Activated CD4-positive, alpha-beta memory T cell treated with anti-CD3 and anti-CD28 coated beads for 36 hours (primary cell): ENCODE measurements at regions not wholly inside any gene's neighbourhood (a gene's known extent, or its start where the extent isn't known, plus 50 kb on each side); places are given as distances from the start of the nearest gene placed in this dataset.

Experiments
- CTCF ChIA-PET: fragments of 350-600 bp; sonication (Branson Sonifier 250); formaldehyde crosslinking; loops from one replicate; lab custom pipeline; 2021; ENCODE audit warnings: antibody characterized with exemption, inconsistent platforms; lab: Charles Lee
- POLR2A ChIA-PET: fragments of 350-600 bp; sonication (Branson Sonifier 250); formaldehyde crosslinking; loops from one replicate; lab custom pipeline; 2021; ENCODE audit warnings: antibody characterized with exemption; lab: Charles Lee
- DNase-seq: peaks from one replicate; pipeline ENCODE4 v3.0.0-alpha.2; 2020
- H3K27ac Mint-ChIP-seq: one replicate; pipeline ENCODE4 v1.8.0; 2021; ENCODE audit warnings: mixed read lengths
- H3K27me3 Mint-ChIP-seq: one replicate; pipeline ENCODE4 v1.8.0; 2021; ENCODE audit warnings: mixed read lengths
- H3K36me3 Mint-ChIP-seq: one replicate; pipeline ENCODE4 v1.8.0; 2021; ENCODE audit warnings: mixed read lengths
- H3K4me1 Mint-ChIP-seq: one replicate; pipeline ENCODE4 v1.8.0; 2021; ENCODE audit warnings: low read depth, mixed read lengths
- H3K4me3 Mint-ChIP-seq: one replicate; pipeline ENCODE4 v1.8.0; 2021; ENCODE audit warnings: mild to moderate bottlenecking, mixed read lengths
- H3K9me3 Mint-ChIP-seq: one replicate; pipeline ENCODE4 v1.8.0; 2021; ENCODE audit warnings: mixed read lengths
- intact Hi-C: fragments of 100-400 bp; cut with micrococcal nuclease; formaldehyde crosslinking; loops from one replicate; pipeline ENCODE4 v1.15.1; 2023

DNA sequence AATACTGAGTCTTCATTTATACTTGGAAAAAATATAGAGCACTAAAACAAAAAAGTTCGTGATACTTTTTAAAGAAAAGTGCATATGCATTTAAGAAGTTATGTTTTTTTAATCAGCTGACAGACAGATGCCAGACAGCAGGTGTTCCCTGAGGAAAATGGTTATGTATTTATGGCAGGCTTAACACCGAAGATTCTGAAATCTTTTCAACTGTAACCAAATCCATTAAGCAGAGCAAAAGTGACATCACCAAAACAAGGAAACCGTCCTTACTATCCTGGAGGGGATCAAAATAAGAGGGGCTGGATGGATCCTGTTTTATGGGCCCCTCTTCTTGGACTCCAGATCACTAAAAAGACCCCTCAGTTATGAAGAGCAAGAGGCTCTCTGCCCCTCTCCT, 404.9 kb upstream of the ADAMTS16 start:
- H3K27me3 Mint-ChIP-seq: no peaks in the 10 kb centered on the region
- no peak overlapping the region for H3K27ac Mint-ChIP-seq
- no peaks in the 10 kb centered on the region for H3K36me3 Mint-ChIP-seq
- ChIA-PET CTCF (no interaction called here), POLR2A (no interaction called here)
- intact Hi-C loops: no loop called here
- DNase-seq: no peak
- H3K4me3 Mint-ChIP-seq: no peak overlapping the region
- peaks cover 23% of the 10 kb centered on the region for H3K9me3 Mint-ChIP-seq
- no peaks in the 10 kb centered on the region for H3K4me1 Mint-ChIP-seq

DNA sequence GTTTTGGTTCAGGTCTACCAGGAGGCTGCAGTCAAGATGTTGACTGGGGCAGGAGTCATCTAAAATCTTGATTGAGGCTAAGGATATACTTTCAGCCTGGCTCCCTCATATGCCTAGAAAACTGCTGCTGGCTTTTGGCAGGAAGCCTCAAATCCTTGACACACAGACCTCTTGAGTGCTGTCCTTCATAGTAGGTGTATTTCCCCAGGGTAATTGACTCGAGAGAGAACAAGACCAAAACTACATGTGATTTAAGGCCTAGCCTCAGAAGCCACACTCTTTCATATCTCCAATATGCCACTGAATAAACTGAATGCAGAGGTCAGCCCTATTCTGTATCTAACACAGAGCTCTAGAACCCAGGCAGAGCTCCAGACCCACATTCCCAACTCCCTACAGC, 402.3 kb upstream of the ADAMTS16 start:
- H3K36me3 Mint-ChIP-seq: no peaks in the 10 kb centered on the region
- POLR2A ChIA-PET: no interaction called here
- intact Hi-C loops: no loop called here
- CTCF ChIA-PET: no interaction called here
- no peak overlapping the region for H3K4me3 Mint-ChIP-seq
- peaks cover 28% of the 10 kb centered on the region for H3K9me3 Mint-ChIP-seq
- no peak overlapping the region for H3K27ac Mint-ChIP-seq
- H3K4me1 Mint-ChIP-seq: no peaks in the 10 kb centered on the region
- DNase-seq: no peak
- H3K27me3 Mint-ChIP-seq: no peaks in the 10 kb centered on the region

DNA sequence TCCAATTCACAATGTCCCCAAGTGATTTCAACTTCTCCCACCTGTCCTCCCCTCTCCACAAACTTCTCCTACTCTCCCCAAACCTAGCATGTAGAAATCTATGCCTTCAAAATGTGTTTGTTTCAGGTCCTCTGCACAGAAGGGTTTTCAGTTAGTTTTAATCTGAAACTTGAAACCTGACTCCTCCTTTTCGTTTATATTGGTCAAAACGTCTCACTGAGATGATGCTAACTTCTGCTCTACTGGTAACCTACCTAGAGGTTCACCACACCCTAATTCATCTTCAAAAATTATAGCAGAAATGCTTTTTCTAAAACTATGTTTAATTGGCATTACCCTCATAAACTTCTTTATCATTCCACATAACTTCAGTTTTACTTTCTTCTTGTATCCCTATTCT, 401.8 kb upstream of the ADAMTS16 start:
- no peaks in the 10 kb centered on the region for H3K27me3 Mint-ChIP-seq
- H3K36me3 Mint-ChIP-seq: no peaks in the 10 kb centered on the region
- H3K27ac Mint-ChIP-seq: no peak overlapping the region
- DNase-seq: no peak
- no peaks in the 10 kb centered on the region for H3K4me1 Mint-ChIP-seq
- peaks cover 31% of the 10 kb centered on the region for H3K9me3 Mint-ChIP-seq
- CTCF ChIA-PET: no interaction called here
- no peak overlapping the region for H3K4me3 Mint-ChIP-seq
- POLR2A ChIA-PET: no interaction called here
- intact Hi-C loops: no loop called here

DNA sequence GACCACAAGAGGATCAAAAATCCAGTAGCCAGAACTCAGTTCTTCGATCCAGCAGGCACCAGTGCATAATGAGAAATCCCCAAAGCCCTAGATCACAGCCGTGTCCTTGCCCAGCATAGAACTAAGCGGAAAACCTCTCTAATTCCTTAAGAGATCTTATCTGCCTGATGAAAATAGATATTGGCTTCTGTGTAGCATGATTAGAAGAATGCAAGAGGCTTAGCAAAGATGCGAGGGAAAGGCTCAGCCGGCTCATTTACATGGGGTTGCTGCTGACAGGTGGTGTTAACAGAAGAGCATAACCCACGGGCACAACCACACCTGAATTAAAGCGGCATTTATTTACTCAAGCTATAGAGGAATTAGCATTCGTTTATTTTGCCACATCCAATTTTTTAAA, 400.0 kb upstream of the ADAMTS16 start:
- ChIA-PET POLR2A (no interaction called here), CTCF (no interaction called here)
- Mint-ChIP-seq H3K4me3 (no peak overlapping the region), H3K4me1 (no peaks in the 10 kb centered on the region), H3K27ac (no peak overlapping the region), H3K9me3 (peaks cover 33% of the 10 kb centered on the region), H3K27me3 (no peaks in the 10 kb centered on the region), H3K36me3 (no peaks in the 10 kb centered on the region)
- intact Hi-C loops: no loop called here
- DNase-seq: no peak

DNA sequence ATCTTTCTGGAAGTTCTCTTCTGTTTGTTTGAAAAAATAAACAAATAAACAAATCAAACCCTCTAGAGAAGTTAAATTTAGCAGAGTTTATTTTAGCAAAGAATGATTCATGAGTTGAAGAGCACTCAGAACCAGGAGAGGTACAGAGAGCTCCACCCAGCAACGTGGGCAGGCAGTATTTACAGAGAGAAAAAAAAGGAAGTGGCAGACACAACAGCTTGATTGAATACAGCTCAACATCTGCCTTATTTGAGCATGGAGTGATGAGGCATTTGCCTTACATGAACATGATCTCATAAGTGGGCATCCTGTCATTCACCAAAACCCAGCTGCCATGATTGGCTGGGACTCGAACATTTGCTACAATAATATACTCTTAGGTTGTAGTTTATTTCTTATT, 381.6 kb upstream of the ADAMTS16 start:
- no peak for DNase-seq
- no peaks in the 10 kb centered on the region for H3K27me3 Mint-ChIP-seq
- H3K4me3 Mint-ChIP-seq: no peak overlapping the region
- no peak overlapping the region for H3K27ac Mint-ChIP-seq
- no peaks in the 10 kb centered on the region for H3K4me1 Mint-ChIP-seq
- CTCF ChIA-PET: no interaction called here
- H3K36me3 Mint-ChIP-seq: no peaks in the 10 kb centered on the region
- intact Hi-C loops: no loop called here
- POLR2A ChIA-PET: no interaction called here
- peaks cover 5% of the 10 kb centered on the region for H3K9me3 Mint-ChIP-seq

DNA sequence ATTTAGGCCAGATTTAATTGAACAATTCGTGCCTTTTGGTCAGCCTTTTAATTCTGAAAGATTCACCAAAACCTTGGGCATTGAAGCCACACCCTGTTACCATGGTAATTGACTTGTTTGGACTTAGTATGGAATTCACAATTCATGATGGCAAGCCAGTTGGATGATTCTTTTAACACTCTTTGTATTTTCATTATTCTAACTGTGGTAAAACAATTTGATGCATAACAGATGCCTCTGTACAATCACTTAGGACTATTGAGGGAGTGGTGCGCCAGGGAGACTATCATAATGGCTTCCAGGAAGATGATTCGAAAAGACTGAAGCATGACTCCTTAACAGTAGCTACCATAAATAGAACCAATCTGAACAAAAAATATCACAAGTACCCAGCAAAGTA, 381.1 kb upstream of the ADAMTS16 start:
- intact Hi-C loops: no loop called here
- CTCF ChIA-PET: no interaction called here
- H3K36me3 Mint-ChIP-seq: no peaks in the 10 kb centered on the region
- H3K4me1 Mint-ChIP-seq: no peaks in the 10 kb centered on the region
- POLR2A ChIA-PET: no interaction called here
- H3K27me3 Mint-ChIP-seq: no peaks in the 10 kb centered on the region
- peaks cover 5% of the 10 kb centered on the region for H3K9me3 Mint-ChIP-seq
- no peak for DNase-seq
- H3K4me3 Mint-ChIP-seq: no peak overlapping the region
- no peak overlapping the region for H3K27ac Mint-ChIP-seq

DNA sequence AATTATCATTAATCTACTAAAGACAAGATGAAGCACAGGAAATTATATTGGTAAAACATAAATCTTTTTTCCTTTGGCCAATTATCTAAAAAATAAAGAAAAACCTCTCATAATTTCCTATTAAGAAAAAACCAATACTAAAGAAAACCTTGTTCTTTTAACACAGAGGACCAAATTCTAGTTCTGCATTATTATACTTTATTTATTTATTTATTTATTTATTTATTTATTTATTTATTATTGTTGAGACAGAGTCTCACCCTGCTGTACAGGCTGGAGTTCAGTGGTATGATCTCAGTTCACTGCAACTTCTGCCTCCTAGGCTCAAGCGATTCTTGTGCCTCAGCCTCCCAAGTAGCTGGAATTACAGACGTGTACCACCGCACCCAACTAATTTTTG, 377.8 kb upstream of the ADAMTS16 start:
- H3K36me3 Mint-ChIP-seq: no peaks in the 10 kb centered on the region

DNA sequence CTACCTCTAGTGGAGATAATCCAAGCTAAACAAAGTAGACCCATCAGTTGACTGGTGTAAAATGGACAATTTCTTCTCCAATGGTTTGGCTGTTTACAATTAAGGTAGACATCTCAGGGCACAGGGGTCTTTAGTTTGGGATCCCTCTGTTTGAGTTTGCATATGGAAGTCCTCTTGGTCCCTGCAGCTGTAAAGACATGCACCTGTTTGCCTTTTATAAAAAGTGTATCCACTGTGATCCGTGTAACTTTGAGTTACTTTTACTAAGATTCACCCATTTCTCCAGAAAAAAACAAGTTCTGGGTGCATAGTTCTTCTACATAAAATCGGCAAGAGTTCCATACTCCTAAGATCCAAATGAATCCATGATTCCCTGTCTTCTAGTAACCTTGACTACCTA, 374.7 kb upstream of the ADAMTS16 start:
- Mint-ChIP-seq H3K4me3 (no peak overlapping the region), H3K9me3 (peaks cover 9% of the 10 kb centered on the region), H3K27me3 (no peaks in the 10 kb centered on the region), H3K4me1 (no peaks in the 10 kb centered on the region), H3K27ac (no peak overlapping the region), H3K36me3 (no peaks in the 10 kb centered on the region)
- intact Hi-C loops: no loop called here
- ChIA-PET CTCF (no interaction called here), POLR2A (no interaction called here)
- no peak for DNase-seq

More for the DNA sequence above, 377.8 kb upstream of the ADAMTS16 start:
- Mint-ChIP-seq H3K4me3 (no peak overlapping the region), H3K27ac (no peak overlapping the region), H3K27me3 (no peaks in the 10 kb centered on the region), H3K4me1 (no peaks in the 10 kb centered on the region), H3K9me3 (peaks cover 5% of the 10 kb centered on the region)
- no peak for DNase-seq
- POLR2A ChIA-PET: no interaction called here
- intact Hi-C loops: no loop called here
- CTCF ChIA-PET: no interaction called here

DNA sequence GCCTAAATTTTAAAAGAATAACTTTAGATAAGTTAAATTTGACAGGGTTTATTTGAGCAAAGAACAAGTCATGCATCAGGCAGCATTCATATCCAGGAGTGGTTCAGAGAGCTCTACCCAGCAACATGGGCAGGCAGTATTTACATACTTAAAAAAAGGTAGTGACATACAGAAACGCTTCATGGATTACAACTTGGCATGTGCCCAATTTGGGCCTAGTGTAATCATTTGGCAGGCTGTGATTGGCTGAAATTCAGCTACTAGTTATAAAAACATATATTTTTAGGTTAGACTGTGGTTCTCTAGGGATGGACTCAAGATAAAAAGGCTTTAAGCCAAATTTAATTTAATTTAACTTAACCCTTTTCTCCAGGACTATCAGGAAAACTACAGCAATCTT, 374.0 kb upstream of the ADAMTS16 start:
- Mint-ChIP-seq H3K36me3 (no peaks in the 10 kb centered on the region), H3K4me3 (no peak overlapping the region), H3K4me1 (no peaks in the 10 kb centered on the region), H3K9me3 (peaks cover 9% of the 10 kb centered on the region), H3K27ac (no peak overlapping the region), H3K27me3 (no peaks in the 10 kb centered on the region)
- POLR2A ChIA-PET: no interaction called here
- intact Hi-C loops: no loop called here
- DNase-seq: no peak
- CTCF ChIA-PET: no interaction called here

DNA sequence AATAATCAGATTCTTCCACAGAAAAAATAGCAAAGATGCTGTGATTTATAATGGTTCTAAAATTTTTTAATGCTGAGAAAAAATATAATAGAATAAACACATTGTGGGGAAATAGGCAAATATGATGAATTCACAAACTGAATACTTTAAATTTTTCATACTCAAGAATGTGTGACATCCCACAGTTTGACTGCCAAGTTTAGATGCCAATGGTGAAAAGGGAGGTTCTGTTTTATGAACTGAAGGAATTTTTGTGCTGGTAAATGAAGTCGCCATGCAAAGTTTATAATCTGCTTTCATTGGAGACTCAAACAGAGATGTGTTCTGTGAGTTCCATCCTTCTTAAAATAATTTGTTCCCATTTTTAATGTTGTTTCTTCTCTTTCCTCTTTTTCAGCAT, 367.5 kb upstream of the ADAMTS16 start:
- Mint-ChIP-seq H3K27me3 (no peaks in the 10 kb centered on the region), H3K4me3 (no peak overlapping the region), H3K36me3 (no peaks in the 10 kb centered on the region), H3K9me3 (peaks cover 19% of the 10 kb centered on the region), H3K27ac (no peak overlapping the region), H3K4me1 (no peaks in the 10 kb centered on the region)
- ChIA-PET POLR2A (no interaction called here), CTCF (no interaction called here)
- intact Hi-C loops: no loop called here
- DNase-seq: no peak

DNA sequence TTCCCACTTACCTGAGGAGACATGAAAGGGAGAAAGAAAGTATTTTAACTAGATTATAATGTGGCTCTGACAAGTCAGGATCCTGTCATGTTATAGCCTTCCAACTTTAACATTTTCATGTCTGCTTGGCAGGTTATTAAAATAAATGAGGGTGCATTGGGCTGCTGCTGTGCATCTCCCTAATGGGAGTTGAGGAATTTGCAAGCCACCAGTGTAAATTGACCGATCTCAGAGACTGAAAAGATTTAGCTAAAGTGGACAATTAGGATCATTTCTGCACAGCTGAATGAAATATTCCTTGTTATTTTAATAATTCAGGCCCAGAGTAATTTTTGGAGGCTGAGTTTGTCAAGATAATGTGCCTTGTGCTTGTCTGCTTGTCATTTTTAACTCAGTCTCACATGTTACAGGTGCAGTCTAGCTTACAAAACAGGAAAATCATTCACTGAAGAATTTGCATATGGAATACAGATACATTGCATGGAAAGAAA, 366.3 kb upstream of the ADAMTS16 start:
- Mint-ChIP-seq H3K36me3 (no peaks in the 10 kb centered on the region), H3K27ac (no peak overlapping the region), H3K4me1 (no peaks in the 10 kb centered on the region), H3K27me3 (no peaks in the 10 kb centered on the region), H3K4me3 (no peak overlapping the region), H3K9me3 (peaks cover 20% of the 10 kb centered on the region)
- DNase-seq: no peak
- ChIA-PET POLR2A (no interaction called here), CTCF (no interaction called here)
- intact Hi-C loops: no loop called here

DNA sequence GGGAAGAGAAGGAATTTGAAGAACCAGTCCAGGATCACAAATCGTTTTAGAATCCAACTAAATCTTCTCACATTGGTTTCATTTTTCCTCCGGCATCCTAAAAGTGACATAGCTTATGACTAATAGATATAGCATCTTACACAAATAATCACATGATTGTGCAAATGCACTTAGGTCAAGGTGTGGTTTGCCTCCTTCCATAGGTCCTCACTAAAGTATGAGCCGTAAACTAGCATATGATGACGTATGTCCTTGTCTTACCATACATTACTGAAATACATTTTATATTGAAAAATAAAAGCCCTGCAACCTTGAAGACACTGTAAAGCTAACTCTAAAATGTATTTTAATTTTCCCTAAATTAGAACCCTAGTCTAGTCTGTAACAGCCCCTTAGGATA, 362.7 kb upstream of the ADAMTS16 start:
- no peak overlapping the region for H3K27ac Mint-ChIP-seq
- no peak for DNase-seq
- intact Hi-C loops: no loop called here
- CTCF ChIA-PET: no interaction called here
- no peaks in the 10 kb centered on the region for H3K27me3 Mint-ChIP-seq
- POLR2A ChIA-PET: no interaction called here
- H3K4me3 Mint-ChIP-seq: no peak overlapping the region
- H3K4me1 Mint-ChIP-seq: no peaks in the 10 kb centered on the region
- H3K9me3 Mint-ChIP-seq: peaks cover 24% of the 10 kb centered on the region
- no peaks in the 10 kb centered on the region for H3K36me3 Mint-ChIP-seq

DNA sequence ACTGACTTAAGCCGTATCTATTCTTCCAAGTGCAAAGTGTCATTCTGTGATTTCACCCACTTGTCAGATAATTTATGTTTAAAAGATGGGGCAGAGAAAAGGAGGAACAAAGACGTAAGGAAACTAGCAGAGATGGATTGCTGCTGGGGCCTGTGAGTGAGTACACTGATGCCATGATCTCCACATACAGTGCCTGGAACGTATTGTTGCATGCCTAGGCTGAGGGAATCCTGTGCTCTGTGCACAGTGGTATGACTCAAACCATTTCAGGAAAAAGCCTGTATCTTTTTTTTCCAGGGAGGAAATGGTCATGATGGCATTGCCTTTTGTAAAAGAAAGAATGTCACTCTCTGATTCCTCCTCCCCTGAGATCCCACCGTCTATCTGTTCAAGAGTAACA, 359.5 kb upstream of the ADAMTS16 start:
- Mint-ChIP-seq H3K27me3 (no peaks in the 10 kb centered on the region), H3K36me3 (no peaks in the 10 kb centered on the region), H3K4me3 (no peak overlapping the region), H3K4me1 (no peaks in the 10 kb centered on the region), H3K27ac (no peak overlapping the region), H3K9me3 (peaks cover 26% of the 10 kb centered on the region)
- intact Hi-C loops: no loop called here
- DNase-seq: no peak
- ChIA-PET POLR2A (no interaction called here), CTCF (no interaction called here)

DNA sequence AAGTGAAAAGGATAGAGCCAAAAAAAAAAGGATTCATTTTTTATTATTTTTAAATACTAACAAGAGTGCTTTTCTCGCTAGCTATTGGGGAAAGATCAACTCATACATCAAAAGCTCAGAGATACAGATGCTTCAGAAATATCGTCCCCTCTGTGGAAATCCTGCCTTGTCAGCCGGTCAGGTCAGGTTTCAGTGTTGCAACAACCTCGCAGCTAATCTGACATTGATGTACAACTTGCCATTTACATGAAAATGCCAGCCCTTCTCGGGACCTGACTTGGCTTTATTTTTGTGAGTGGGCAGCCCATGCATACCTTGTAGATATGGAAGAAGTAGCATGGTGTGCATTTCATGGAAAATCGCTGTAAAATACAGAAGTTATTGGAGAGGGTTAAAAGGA, 358.8 kb upstream of the ADAMTS16 start:
- CTCF ChIA-PET: no interaction called here
- intact Hi-C loops: no loop called here
- no peak overlapping the region for H3K4me3 Mint-ChIP-seq
- POLR2A ChIA-PET: no interaction called here
- H3K27ac Mint-ChIP-seq: no peak overlapping the region
- H3K27me3 Mint-ChIP-seq: no peaks in the 10 kb centered on the region
- no peaks in the 10 kb centered on the region for H3K4me1 Mint-ChIP-seq
- no peaks in the 10 kb centered on the region for H3K36me3 Mint-ChIP-seq
- peaks cover 29% of the 10 kb centered on the region for H3K9me3 Mint-ChIP-seq
- no peak for DNase-seq
